SK-N-SH treated with all-trans-retinoic acid at 6 μM for 48 hours (cell line): ENCODE measurements at regions not wholly inside any gene's neighbourhood (a gene's known extent, or its start where the extent isn't known, plus 50 kb on each side); places are given as distances from the start of the nearest gene placed in this dataset.

ENCODE experiments used
- ARNTL ChIP-seq: fragments of 450-650 bp; formaldehyde crosslinking; IDR thresholded peaks from 2 replicates; pipeline ENCODE4 v1.5.0; 2020; ENCODE audit warnings: low read depth, mild to moderate bottlenecking, moderate library complexity, borderline replicate concordance
- CSRNP3 ChIP-seq: fragments of 250-450 bp; sonication (Bioruptor Pico); IDR thresholded peaks from 2 replicates; pipeline ENCODE4 v1.5.1; 2021; ENCODE audit warnings: mild to moderate bottlenecking, moderate library complexity
- ISL1 ChIP-seq: fragments of 250-450 bp; sonication (Bioruptor Pico); IDR thresholded peaks from 2 replicates; pipeline ENCODE4 v2.1.2; 2022; ENCODE audit warnings: mild to moderate bottlenecking, moderate library complexity
- PATZ1 ChIP-seq: fragments of 250-450 bp; sonication (Bioruptor Pico); IDR thresholded peaks from 2 replicates; pipeline ENCODE4 v1.8.0; 2020; ENCODE audit warnings: mild to moderate bottlenecking, moderate library complexity, borderline replicate concordance
- POU6F1 ChIP-seq: fragments of 250-450 bp; sonication (Bioruptor Pico); IDR thresholded peaks from 2 replicates; pipeline ENCODE4 v1.8.0; 2021; ENCODE audit warnings: low read depth, mild to moderate bottlenecking, moderate library complexity, borderline replicate concordance
- RARB ChIP-seq: fragments of 250-450 bp; sonication (Bioruptor Pico); IDR thresholded peaks from 2 replicates; pipeline ENCODE4 v1.8.0; 2021; ENCODE audit warnings: mild to moderate bottlenecking, moderate library complexity
- ZC3H10 ChIP-seq: fragments of 250-450 bp; sonication (Bioruptor Pico); IDR thresholded peaks from 2 replicates; pipeline ENCODE4 v1.5.1; 2021; ENCODE audit warnings: mild to moderate bottlenecking, moderate library complexity
- ZFP3 ChIP-seq: fragments of 250-450 bp; sonication (Bioruptor Pico); IDR thresholded peaks from 2 replicates; pipeline ENCODE4 v1.5.0; 2020; ENCODE audit warnings: mild to moderate bottlenecking, moderate library complexity
- ZFP30 ChIP-seq: fragments of 450-650 bp; formaldehyde crosslinking; IDR thresholded peaks from 2 replicates; pipeline ENCODE4 v1.5.0; 2022; ENCODE audit warnings: mild to moderate bottlenecking, moderate library complexity
- ZNF70 ChIP-seq: fragments of 450-650 bp; formaldehyde crosslinking; IDR thresholded peaks from 2 replicates; pipeline ENCODE4 v1.5.0; 2020; ENCODE audit warnings: mild to moderate bottlenecking, moderate library complexity
- TF ChIP-seq, protein P1 (sequence below): fragments of 250-450 bp; sonication (Bioruptor Pico); IDR thresholded peaks from 2 replicates; pipeline ENCODE4 v1.5.1; 2020; ENCODE audit warnings: low read depth, mild to moderate bottlenecking, moderate library complexity
- TF ChIP-seq, protein P2 (sequence below): fragments of 250-450 bp; sonication (Bioruptor Pico); IDR thresholded peaks from 2 replicates; pipeline ENCODE4 v1.5.0; 2020; ENCODE audit warnings: mild to moderate bottlenecking, moderate library complexity

DNA sequence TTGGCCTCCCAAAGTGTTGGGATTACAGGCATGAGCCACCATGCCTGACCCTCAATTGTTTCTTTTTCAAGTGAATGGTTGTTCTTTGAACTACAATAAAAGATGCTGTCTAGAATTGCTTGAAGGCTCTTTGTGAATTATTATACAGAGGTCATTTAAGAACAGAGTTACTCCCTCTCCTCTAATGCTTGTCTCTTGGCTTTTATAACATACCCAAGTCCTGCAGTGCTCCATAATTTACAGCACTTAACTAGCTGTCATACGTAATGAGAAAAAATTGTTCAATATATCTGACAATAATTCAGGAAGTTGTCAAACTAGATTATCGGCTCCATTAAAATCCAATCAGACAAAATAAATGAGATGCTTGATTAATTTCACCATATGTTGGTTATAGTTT, 823.0 kb upstream of the ATXN7L3B start:
- TF ChIP-seq, protein P1, sequence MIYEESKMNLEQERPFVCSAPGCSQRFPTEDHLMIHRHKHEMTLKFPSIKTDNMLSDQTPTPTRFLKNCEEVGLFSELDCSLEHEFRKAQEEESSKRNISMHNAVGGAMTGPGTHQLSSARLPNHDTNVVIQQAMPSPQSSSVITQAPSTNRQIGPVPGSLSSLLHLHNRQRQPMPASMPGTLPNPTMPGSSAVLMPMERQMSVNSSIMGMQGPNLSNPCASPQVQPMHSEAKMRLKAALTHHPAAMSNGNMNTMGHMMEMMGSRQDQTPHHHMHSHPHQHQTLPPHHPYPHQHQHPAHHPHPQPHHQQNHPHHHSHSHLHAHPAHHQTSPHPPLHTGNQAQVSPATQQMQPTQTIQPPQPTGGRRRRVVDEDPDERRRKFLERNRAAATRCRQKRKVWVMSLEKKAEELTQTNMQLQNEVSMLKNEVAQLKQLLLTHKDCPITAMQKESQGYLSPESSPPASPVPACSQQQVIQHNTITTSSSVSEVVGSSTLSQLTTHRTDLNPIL (CRISPR knock-in tag), result no peak
- no peak for TF ChIP-seq ZFP30 (CRISPR knock-in tag)
- TF ChIP-seq ARNTL (CRISPR knock-in tag), result no peak
- no peak for TF ChIP-seq CSRNP3 (CRISPR knock-in tag)
- TF ChIP-seq, protein P2, sequence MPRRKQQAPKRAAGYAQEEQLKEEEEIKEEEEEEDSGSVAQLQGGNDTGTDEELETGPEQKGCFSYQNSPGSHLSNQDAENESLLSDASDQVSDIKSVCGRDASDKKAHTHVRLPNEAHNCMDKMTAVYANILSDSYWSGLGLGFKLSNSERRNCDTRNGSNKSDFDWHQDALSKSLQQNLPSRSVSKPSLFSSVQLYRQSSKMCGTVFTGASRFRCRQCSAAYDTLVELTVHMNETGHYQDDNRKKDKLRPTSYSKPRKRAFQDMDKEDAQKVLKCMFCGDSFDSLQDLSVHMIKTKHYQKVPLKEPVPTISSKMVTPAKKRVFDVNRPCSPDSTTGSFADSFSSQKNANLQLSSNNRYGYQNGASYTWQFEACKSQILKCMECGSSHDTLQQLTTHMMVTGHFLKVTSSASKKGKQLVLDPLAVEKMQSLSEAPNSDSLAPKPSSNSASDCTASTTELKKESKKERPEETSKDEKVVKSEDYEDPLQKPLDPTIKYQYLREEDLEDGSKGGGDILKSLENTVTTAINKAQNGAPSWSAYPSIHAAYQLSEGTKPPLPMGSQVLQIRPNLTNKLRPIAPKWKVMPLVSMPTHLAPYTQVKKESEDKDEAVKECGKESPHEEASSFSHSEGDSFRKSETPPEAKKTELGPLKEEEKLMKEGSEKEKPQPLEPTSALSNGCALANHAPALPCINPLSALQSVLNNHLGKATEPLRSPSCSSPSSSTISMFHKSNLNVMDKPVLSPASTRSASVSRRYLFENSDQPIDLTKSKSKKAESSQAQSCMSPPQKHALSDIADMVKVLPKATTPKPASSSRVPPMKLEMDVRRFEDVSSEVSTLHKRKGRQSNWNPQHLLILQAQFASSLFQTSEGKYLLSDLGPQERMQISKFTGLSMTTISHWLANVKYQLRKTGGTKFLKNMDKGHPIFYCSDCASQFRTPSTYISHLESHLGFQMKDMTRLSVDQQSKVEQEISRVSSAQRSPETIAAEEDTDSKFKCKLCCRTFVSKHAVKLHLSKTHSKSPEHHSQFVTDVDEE (CRISPR knock-in tag), result no peak
- TF ChIP-seq ZFP3, result no peak
- no peak for TF ChIP-seq PATZ1 (CRISPR knock-in tag)
- TF ChIP-seq POU6F1 (CRISPR knock-in tag), result no peak
- TF ChIP-seq ISL1, result no peak
- no peak for TF ChIP-seq ZC3H10 (CRISPR knock-in tag)
- no peak for TF ChIP-seq ZNF70 (CRISPR knock-in tag)
- no peak for TF ChIP-seq RARB (CRISPR knock-in tag)
